Gastrocnemius medialis (tissue), 4 donors: ENCODE measurements at regions not wholly inside any gene's neighbourhood (a gene's known extent, or its start where the extent isn't known, plus 50 kb on each side); places are given as distances from the start of the nearest gene placed in this dataset.

Experiments
- ATAC-seq, 2 donors: fragments of 150-250 bp; one replicate each; pipeline ENCODE4 v1.9.1; 2016
- DNase-seq, 2 donors: peaks; one replicate each; pipeline ENCODE4 v3.0.0-alpha.2; 2019
- H3K27ac ChIP-seq, 4 donors: fragments of 200-600 bp; sonication (generic); 1 replicate in 1 of 4; 2 replicates in 3 of 4; pipeline ENCODE4 v1.5.1; 2016 to 2018; ENCODE audit warnings: mild to moderate bottlenecking in 2 of 4, moderate library complexity in 1 of 4
- H3K27me3 ChIP-seq, 3 donors: fragments of 200-600 bp; sonication (generic) in 2 of 3; 1 replicate in 1 of 3; 2 replicates in 2 of 3; pipeline versions ENCODE4 v1.5.1 to v1.6.0; 2016 to 2019; ENCODE audit warnings: mild to moderate bottlenecking in 1 of 3, moderate library complexity in 1 of 3
- H3K36me3 ChIP-seq, 2 donors: fragments of 200-600 bp; sonication (generic) in 1 of 2; one replicate each; pipeline ENCODE4 v1.5.1; 2017 to 2018
- H3K4me1 ChIP-seq, 2 donors: fragments of 200-600 bp; sonication (generic) in 1 of 2; one replicate each; pipeline ENCODE4 v1.5.1; 2016 to 2017; ENCODE audit warnings: mild to moderate bottlenecking in 2 of 2
- H3K4me3 ChIP-seq, 4 donors: fragments of 200-600 bp; sonication (generic) in 3 of 4; 1 replicate in 1 of 4; 2 replicates in 3 of 4; pipeline ENCODE4 v1.5.1; 2016 to 2019; ENCODE audit warnings: mild to moderate bottlenecking in 2 of 4
- H3K9me3 ChIP-seq, 3 donors: fragments of 200-600 bp; sonication (generic) in 2 of 3; 1 replicate in 1 of 3; 2 replicates in 2 of 3; pipeline ENCODE4 v1.5.1; 2016 to 2019
- CTCF ChIP-seq, 5 experiments: fragments of 450-650 bp in 3 of 5; fragments of 200-600 bp in 2 of 5; sonication (generic) in 2 of 5; IDR thresholded peaks in 4 of 5; conservative IDR thresholded peaks in 1 of 5; 1 replicate in 4 of 5; 2 replicates in 1 of 5; pipeline ENCODE4 v1.5.1; 2016 to 2019; ENCODE audit warnings: antibody characterized with exemption in 5 of 5, mild to moderate bottlenecking in 3 of 5, moderate library complexity in 3 of 5
- POLR2A ChIP-seq, 2 donors: fragments of 450-650 bp; IDR thresholded peaks; one replicate each; pipeline ENCODE4 v1.6.1; 2017; ENCODE audit warnings: antibody characterized with exemption in 2 of 2, mild to moderate bottlenecking in 2 of 2, moderate library complexity in 2 of 2
- in situ Hi-C, 4 donors: fragments of 200-750 bp; cut with MboI; loops; one replicate each; pipeline versions ENCODE4 v1.15.0 to v1.8.0; 2017; ENCODE audit warnings: low sequenced_read_pairs in 4 of 4
- intact Hi-C: fragments of 100-400 bp; cut with DNase I; formaldehyde crosslinking; loops from one replicate; pipeline ENCODE4 v1.15.1; 2023; ENCODE audit warnings: low total_unique reads

GRCh38 chrX:98350940-98351339 lies 1467.2 kb downstream of the RPA4 start:
- no peaks in the 10 kb centered on the region for H3K4me1 ChIP-seq
- H3K36me3 ChIP-seq: no peaks in the 10 kb centered on the region
- no peaks in the 10 kb centered on the region for H3K9me3 ChIP-seq
- in situ Hi-C loops: no loop called here
- no peaks in the 10 kb centered on the region for H3K27me3 ChIP-seq
- ATAC-seq (no peak), DNase-seq (no peak)
- TF ChIP-seq CTCF (IDR thresholded peaks at IDR 0.05 in 4 of 5, conservative IDR thresholded peaks at IDR 0.05 in 1 of 5) (no peak), POLR2A (IDR thresholded peaks at IDR 0.05) (no peak)
- no peak overlapping the region for H3K4me3 ChIP-seq
- intact Hi-C loops: no loop called here
- no peak overlapping the region for H3K27ac ChIP-seq

GRCh38 chrX:98357146-98357545 lies 1473.4 kb downstream of the RPA4 start:
- no peak for TF ChIP-seq CTCF (IDR thresholded peaks at IDR 0.05 in 4 of 5, conservative IDR thresholded peaks at IDR 0.05 in 1 of 5)
- TF ChIP-seq POLR2A (IDR thresholded peaks at IDR 0.05): no peak
- Histone ChIP-seq H3K4me1 (no peaks in the 10 kb centered on the region), H3K36me3 (no peaks in the 10 kb centered on the region), H3K27ac (no peak overlapping the region), H3K9me3 (no peaks in the 10 kb centered on the region), H3K4me3 (no peak overlapping the region), H3K27me3 (no peaks in the 10 kb centered on the region)
- in situ Hi-C loops: no loop called here
- no peak for ATAC-seq
- intact Hi-C loops: no loop called here
- DNase-seq: no peak

GRCh38 chrX:98362630-98363029 lies 1478.9 kb downstream of the RPA4 start:
- Histone ChIP-seq H3K9me3 (no peaks in the 10 kb centered on the region), H3K27ac (no peak overlapping the region), H3K36me3 (no peaks in the 10 kb centered on the region), H3K27me3 (no peaks in the 10 kb centered on the region), H3K4me3 (no peak overlapping the region), H3K4me1 (no peaks in the 10 kb centered on the region)
- ATAC-seq (no peak), DNase-seq (no peak)
- no peak for TF ChIP-seq CTCF (IDR thresholded peaks at IDR 0.05 in 4 of 5, conservative IDR thresholded peaks at IDR 0.05 in 1 of 5)
- TF ChIP-seq POLR2A (IDR thresholded peaks at IDR 0.05): no peak
- intact Hi-C loops: no loop called here
- in situ Hi-C loops: no loop called here

- ATAC-seq (no peak), DNase-seq (no peak)
- Histone ChIP-seq H3K4me1 (no peaks in the 10 kb centered on the region), H3K27me3 (no peaks in the 10 kb centered on the region), H3K27ac (no peak overlapping the region), H3K36me3 (no peaks in the 10 kb centered on the region), H3K4me3 (no peak overlapping the region), H3K9me3 (no peaks in the 10 kb centered on the region)
- intact Hi-C loops: no loop called here
- in situ Hi-C loops: no loop called here
- TF ChIP-seq CTCF (IDR thresholded peaks at IDR 0.05 in 4 of 5, conservative IDR thresholded peaks at IDR 0.05 in 1 of 5): no peak
- no peak for TF ChIP-seq POLR2A (IDR thresholded peaks at IDR 0.05)
These were observed 1488.3 kb downstream of the RPA4 start for GRCh38 chrX:98371994-98372393.

- H3K4me1 ChIP-seq: no peaks in the 10 kb centered on the region
- ATAC-seq (no peak), DNase-seq (no peak)
- no peak overlapping the region for H3K27ac ChIP-seq
- in situ Hi-C loops: no loop called here
- no peaks in the 10 kb centered on the region for H3K36me3 ChIP-seq
- H3K9me3 ChIP-seq: no peaks in the 10 kb centered on the region
- TF ChIP-seq POLR2A (IDR thresholded peaks at IDR 0.05): no peak
- no peak for TF ChIP-seq CTCF (IDR thresholded peaks at IDR 0.05 in 4 of 5, conservative IDR thresholded peaks at IDR 0.05 in 1 of 5)
- H3K4me3 ChIP-seq: no peak overlapping the region
- H3K27me3 ChIP-seq: peaks cover 0 to 5% (median 0%) of the 10 kb centered on the region in 3 donors
- intact Hi-C loops: no loop called here
These were observed 1495.4 kb downstream of the RPA4 start for GRCh38 chrX:98379134-98379533.
